HL-60 (cell line): ENCODE measurements at regions not wholly inside any gene's neighbourhood (a gene's known extent, or its start where the extent isn't known, plus 50 kb on each side); places are given as distances from the start of the nearest gene placed in this dataset.
"Not testable (repeated sequence)": the region's sequence is repeated elsewhere in the genome, so short reads cannot be mapped to it uniquely, and the experiment has no call there.

Experiments used
- DNase-seq, 2 experiments: peaks; one replicate each; pipeline ENCODE4 v3.0.0-alpha.2; 2010 to 2020; ENCODE audit warnings: low read depth in 1 of 2, low spot score in 1 of 2
- H3K27ac ChIP-seq: fragments of 250-450 bp; sonication (Bioruptor Pico); replicated peaks from 2 replicates; pipeline ENCODE4 v1.5.1; 2020; ENCODE audit warnings: mild to moderate bottlenecking, moderate library complexity
- H3K27me3 ChIP-seq: fragments of 250-450 bp; sonication (Bioruptor Pico); 2 replicates; pipeline ENCODE4 v1.5.1; 2021; ENCODE audit warnings: mild to moderate bottlenecking, moderate library complexity; ENCODE audit not compliant: insufficient read depth, poor library complexity, severe bottlenecking
- H3K4me3 ChIP-seq: replicated peaks from 2 replicates; pipeline ENCODE4 v1.5.1; 2011; ENCODE audit warnings: mild to moderate bottlenecking, control low read depth, low read length; ENCODE audit not compliant: insufficient read depth
- GABPA ChIP-seq: IDR thresholded peaks from 2 replicates; pipeline ENCODE4 v1.6.1; 2012; ENCODE audit warnings: low read depth
- POLR2AphosphoS5 ChIP-seq: IDR thresholded peaks from 2 replicates; pipeline ENCODE4 v1.6.1; 2012; ENCODE audit warnings: low read depth
- REST ChIP-seq: IDR thresholded peaks from 2 replicates; pipeline ENCODE4 v1.6.1; 2012; ENCODE audit warnings: low read depth; ENCODE audit not compliant: insufficient replicate concordance
- SPI1 ChIP-seq: IDR thresholded peaks from 2 replicates; pipeline ENCODE4 v1.6.1; 2012; ENCODE audit warnings: low read depth, mild to moderate bottlenecking, borderline replicate concordance
- TF ChIP-seq, protein P1 (sequence below): IDR thresholded peaks from one replicate; pipeline ENCODE4 v1.5.1; 2011; ENCODE audit warnings: low read length, control low read depth, inconsistent platforms; ENCODE audit not compliant: insufficient read depth

- no peak for DNase-seq
- no peaks in the 10 kb centered on the region for H3K27me3 ChIP-seq
- no peak overlapping the region for H3K4me3 ChIP-seq
- no peak for TF ChIP-seq SPI1
- no peak overlapping the region for H3K27ac ChIP-seq
Measured at GRCh38 chr7:79604841-79605240, 151.4 kb upstream of the MAGI2 start.

GRCh38 chr7:79598351-79598750 lies 144.9 kb upstream of the MAGI2 start:
- DNase-seq: no peak
- Histone ChIP-seq H3K27ac (no peak overlapping the region), H3K27me3 (no peaks in the 10 kb centered on the region), H3K4me3 (no peak overlapping the region)
- TF ChIP-seq GABPA (no peak), SPI1 (no peak), REST (no peak), POLR2AphosphoS5 (no peak)
- TF ChIP-seq, protein P1, sequence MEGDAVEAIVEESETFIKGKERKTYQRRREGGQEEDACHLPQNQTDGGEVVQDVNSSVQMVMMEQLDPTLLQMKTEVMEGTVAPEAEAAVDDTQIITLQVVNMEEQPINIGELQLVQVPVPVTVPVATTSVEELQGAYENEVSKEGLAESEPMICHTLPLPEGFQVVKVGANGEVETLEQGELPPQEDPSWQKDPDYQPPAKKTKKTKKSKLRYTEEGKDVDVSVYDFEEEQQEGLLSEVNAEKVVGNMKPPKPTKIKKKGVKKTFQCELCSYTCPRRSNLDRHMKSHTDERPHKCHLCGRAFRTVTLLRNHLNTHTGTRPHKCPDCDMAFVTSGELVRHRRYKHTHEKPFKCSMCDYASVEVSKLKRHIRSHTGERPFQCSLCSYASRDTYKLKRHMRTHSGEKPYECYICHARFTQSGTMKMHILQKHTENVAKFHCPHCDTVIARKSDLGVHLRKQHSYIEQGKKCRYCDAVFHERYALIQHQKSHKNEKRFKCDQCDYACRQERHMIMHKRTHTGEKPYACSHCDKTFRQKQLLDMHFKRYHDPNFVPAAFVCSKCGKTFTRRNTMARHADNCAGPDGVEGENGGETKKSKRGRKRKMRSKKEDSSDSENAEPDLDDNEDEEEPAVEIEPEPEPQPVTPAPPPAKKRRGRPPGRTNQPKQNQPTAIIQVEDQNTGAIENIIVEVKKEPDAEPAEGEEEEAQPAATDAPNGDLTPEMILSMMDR: no peak

GRCh38 chr7:79594671-79595070 lies 141.2 kb upstream of the MAGI2 start:
- not testable (repeated sequence) for H3K27ac ChIP-seq, H3K4me3 ChIP-seq, H3K27me3 ChIP-seq, DNase-seq

- H3K27ac ChIP-seq: no peak overlapping the region
- DNase-seq: no peak
- no peaks in the 10 kb centered on the region for H3K27me3 ChIP-seq
- H3K4me3 ChIP-seq: no peak overlapping the region
- TF ChIP-seq REST (no peak), GABPA (no peak), POLR2AphosphoS5 (no peak), SPI1 (no peak)
- TF ChIP-seq, protein P1: no peak
Measured at GRCh38 chr7:79593866-79594301, 140.4 kb upstream of the MAGI2 start.

DNA sequence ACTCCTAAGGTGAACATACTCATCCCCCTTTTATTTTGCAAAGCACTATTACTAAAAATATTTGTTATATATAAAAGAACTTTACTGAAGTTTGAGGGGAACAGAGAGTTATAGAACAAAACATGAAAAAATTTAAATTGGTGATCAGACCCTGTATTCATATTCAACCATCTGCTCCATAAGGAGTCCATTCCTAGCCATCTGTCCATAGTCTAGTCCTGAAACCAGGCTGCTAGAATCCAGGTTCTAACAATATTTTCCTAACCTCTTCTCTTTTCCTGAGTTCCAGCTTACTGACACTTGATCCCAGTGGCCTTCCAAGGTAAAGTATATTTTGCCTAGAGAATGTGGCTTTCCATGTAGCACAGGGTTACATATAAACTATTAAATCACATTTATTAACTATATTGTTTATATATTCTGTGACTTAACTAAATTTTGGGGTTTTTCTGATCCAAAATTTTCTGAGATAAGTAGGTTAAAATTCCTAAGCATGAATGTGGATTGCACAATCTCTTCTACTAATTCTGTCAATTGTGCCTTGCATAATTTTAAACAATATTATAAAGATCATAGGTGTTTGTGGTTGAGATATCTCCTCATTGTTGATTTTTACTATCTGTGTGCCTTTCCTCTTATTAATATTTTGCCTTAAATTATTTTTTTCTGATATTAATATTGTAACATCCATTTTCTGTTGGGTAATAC lies 137.6 kb upstream of the MAGI2 start:
- no peak for DNase-seq
- TF ChIP-seq POLR2AphosphoS5: no peak
- TF ChIP-seq GABPA: no peak
- TF ChIP-seq REST: no peak
- TF ChIP-seq, protein P1: no peak
- TF ChIP-seq SPI1: no peak
- Histone ChIP-seq H3K4me3 (no peak overlapping the region), H3K27ac (no peak overlapping the region), H3K27me3 (no peaks in the 10 kb centered on the region)
